Neural progenitor cell (in vitro differentiated cells): ENCODE measurements at regions not wholly inside any gene's neighbourhood (a gene's known extent, or its start where the extent isn't known, plus 50 kb on each side); places are given as distances from the start of the nearest gene placed in this dataset.

Experiments
- DNase-seq: peaks from one replicate; pipeline ENCODE4 v3.0.0-alpha.2; 2016; ENCODE audit warnings: low spot score
- H2AFZ ChIP-seq: fragments of 200-600 bp; sonication (generic); replicated peaks from 2 replicates; pipeline ENCODE4 v1.6.1; 2016; ENCODE audit warnings: antibody characterized with exemption
- H3F3A ChIP-seq: fragments of 200-600 bp; sonication (generic); 2 replicates; pipeline ENCODE4 v1.6.1; 2016; ENCODE audit warnings: antibody characterized with exemption, low read depth
- H3K27ac ChIP-seq: fragments of 200-600 bp; sonication (generic); 2 replicates; pipeline ENCODE4 v1.5.1; 2016; ENCODE audit warnings: mild to moderate bottlenecking
- H3K27me3 ChIP-seq: fragments of 200-600 bp; sonication (generic); 2 replicates; pipeline ENCODE4 v1.6.1; 2016; ENCODE audit warnings: mild to moderate bottlenecking, moderate library complexity
- H3K36me3 ChIP-seq: fragments of 200-600 bp; sonication (generic); 2 replicates; pipeline ENCODE4 v1.5.1; 2016
- H3K4me1 ChIP-seq: fragments of 200-600 bp; sonication (generic); 2 replicates; pipeline ENCODE4 v1.6.1; 2016; ENCODE audit warnings: mixed run types
- H3K4me2 ChIP-seq: fragments of 200-600 bp; sonication (generic); 2 replicates; pipeline ENCODE4 v1.6.1; 2016
- H3K4me3 ChIP-seq: fragments of 200-600 bp; sonication (generic); 2 replicates; pipeline ENCODE4 v1.5.1; 2016
- H3K79me2 ChIP-seq: fragments of 200-600 bp; sonication (generic); 2 replicates; pipeline ENCODE4 v1.6.1; 2016; ENCODE audit warnings: low read depth
- H3K9ac ChIP-seq: fragments of 200-600 bp; sonication (generic); 2 replicates; pipeline ENCODE4 v1.6.1; 2016
- H3K9me3 ChIP-seq: fragments of 200-600 bp; sonication (generic); 2 replicates; pipeline ENCODE4 v1.5.1; 2016; ENCODE audit warnings: low read depth
- H4K20me1 ChIP-seq: fragments of 200-600 bp; sonication (generic); 2 replicates; pipeline ENCODE4 v1.6.1; 2016; ENCODE audit warnings: low read depth
- H3K27ac Mint-ChIP-seq: 3 replicates; pipeline ENCODE4 v1.8.0; 2021; ENCODE audit warnings: mixed read lengths
- H3K27me3 Mint-ChIP-seq: 2 replicates; pipeline ENCODE4 v1.8.0; 2022; ENCODE audit warnings: low read depth, mild to moderate bottlenecking, inconsistent platforms, moderate library complexity, mixed read lengths; ENCODE audit not compliant: insufficient read depth
- H3K36me3 Mint-ChIP-seq: 3 replicates; pipeline ENCODE4 v1.8.0; 2021; ENCODE audit warnings: mixed read lengths
- H3K4me1 Mint-ChIP-seq: 3 replicates; pipeline ENCODE4 v1.8.0; 2021; ENCODE audit warnings: mixed read lengths
- H3K4me3 Mint-ChIP-seq: 3 replicates; pipeline ENCODE4 v1.8.0; 2021; ENCODE audit warnings: mild to moderate bottlenecking, moderate library complexity, mixed read lengths
- H3K9me3 Mint-ChIP-seq: 3 replicates; pipeline ENCODE4 v1.8.0; 2020; ENCODE audit warnings: mixed read lengths
- CTCF ChIP-seq: fragments of 200-600 bp; sonication (generic); IDR thresholded peaks from 2 replicates; pipeline ENCODE4 v1.5.1; 2017; ENCODE audit warnings: antibody characterized with exemption, mild to moderate bottlenecking
- EZH2 ChIP-seq: fragments of 200-600 bp; sonication (generic); IDR thresholded peaks from 2 replicates; pipeline ENCODE4 v1.6.1; 2017; ENCODE audit warnings: antibody characterized with exemption, mild to moderate bottlenecking, moderate library complexity
- EZH2phosphoT487 ChIP-seq: fragments of 200-600 bp; sonication (generic); IDR thresholded peaks from 2 replicates; pipeline ENCODE4 v1.6.1; 2017; ENCODE audit warnings: antibody characterized with exemption

GRCh38 chr10:117884093-117884492 is 162.6 kb downstream of the RAB11FIP2 start:
- H3K27ac Mint-ChIP-seq = no peak overlapping the region
- no peaks in the 10 kb centered on the region for H3F3A ChIP-seq
- no peak for DNase-seq
- H3K9me3 ChIP-seq = no peaks in the 10 kb centered on the region
- H4K20me1 ChIP-seq = no peaks in the 10 kb centered on the region
- H3K4me2 ChIP-seq = no peak overlapping the region
- H3K9me3 Mint-ChIP-seq = no peaks in the 10 kb centered on the region
- H3K4me3 Mint-ChIP-seq = no peak overlapping the region
- H3K36me3 ChIP-seq = no peaks in the 10 kb centered on the region
- no peak overlapping the region for H3K27ac ChIP-seq
- peaks cover 14% of the 10 kb centered on the region for H3K4me1 Mint-ChIP-seq
- H3K27me3 ChIP-seq = no peaks in the 10 kb centered on the region
- H3K4me3 ChIP-seq = no peak overlapping the region
- peak overlapping the region; percentile 3 for H2AFZ ChIP-seq
- H3K27me3 Mint-ChIP-seq = peaks cover 5% of the 10 kb centered on the region
- H3K36me3 Mint-ChIP-seq = no peaks in the 10 kb centered on the region
- no peak overlapping the region for H3K9ac ChIP-seq
- H3K4me1 ChIP-seq = peaks cover 28% of the 10 kb centered on the region
- TF ChIP-seq EZH2 = no peak
- TF ChIP-seq CTCF = no peak
- no peak for TF ChIP-seq EZH2phosphoT487
- no peaks in the 10 kb centered on the region for H3K79me2 ChIP-seq

DNA sequence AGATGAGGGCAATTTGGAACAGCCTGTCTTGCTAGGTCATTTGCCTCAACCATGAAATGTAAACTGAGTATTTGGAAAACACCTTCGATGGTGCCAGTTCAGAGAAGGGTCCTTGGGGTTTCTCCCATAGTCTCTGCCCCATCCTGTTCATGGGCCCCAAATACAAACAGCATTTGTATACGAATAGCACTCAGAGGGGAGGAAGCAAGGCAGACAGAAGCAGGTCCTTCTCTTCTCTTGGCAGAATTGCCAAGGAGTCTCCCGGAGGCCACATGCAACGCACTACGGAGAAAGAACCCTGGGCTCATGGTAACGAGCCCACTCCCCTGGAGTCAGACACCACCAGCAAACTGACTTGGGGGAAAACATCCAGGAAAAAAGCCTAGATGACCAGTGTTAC is 162.1 kb downstream of the RAB11FIP2 start:
- Mint-ChIP-seq H3K27ac (no peak overlapping the region), H3K36me3 (no peaks in the 10 kb centered on the region), H3K4me3 (no peak overlapping the region), H3K4me1 (peaks cover 14% of the 10 kb centered on the region), H3K9me3 (no peaks in the 10 kb centered on the region), H3K27me3 (peaks cover 5% of the 10 kb centered on the region)
- Histone ChIP-seq H3K27me3 (no peaks in the 10 kb centered on the region), H3K4me2 (no peak overlapping the region), H3K4me3 (no peak overlapping the region), H3K27ac (no peak overlapping the region), H2AFZ (peak overlapping the region; percentile 3), H3K79me2 (no peaks in the 10 kb centered on the region), H3K4me1 (peaks cover 28% of the 10 kb centered on the region), H3K9me3 (no peaks in the 10 kb centered on the region), H3K36me3 (no peaks in the 10 kb centered on the region), H3K9ac (no peak overlapping the region), H4K20me1 (no peaks in the 10 kb centered on the region), H3F3A (no peaks in the 10 kb centered on the region)
- DNase-seq = no peak
- TF ChIP-seq EZH2phosphoT487 (no peak), EZH2 (no peak), CTCF (no peak)

- Mint-ChIP-seq H3K27ac (no peak overlapping the region), H3K9me3 (no peaks in the 10 kb centered on the region), H3K27me3 (peaks cover 5% of the 10 kb centered on the region), H3K4me3 (no peak overlapping the region), H3K36me3 (no peaks in the 10 kb centered on the region), H3K4me1 (peaks cover 12% of the 10 kb centered on the region)
- DNase-seq = peak; percentile 20
- H3F3A ChIP-seq = no peaks in the 10 kb centered on the region
- no peaks in the 10 kb centered on the region for H3K36me3 ChIP-seq
- no peak overlapping the region for H2AFZ ChIP-seq
- H3K9me3 ChIP-seq = no peaks in the 10 kb centered on the region
- no peak overlapping the region for H3K4me3 ChIP-seq
- no peaks in the 10 kb centered on the region for H4K20me1 ChIP-seq
- no peak overlapping the region for H3K4me2 ChIP-seq
- no peak for TF ChIP-seq EZH2
- no peak for TF ChIP-seq EZH2phosphoT487
- no peak for TF ChIP-seq CTCF
- no peak overlapping the region for H3K27ac ChIP-seq
- no peak overlapping the region for H3K9ac ChIP-seq
- no peaks in the 10 kb centered on the region for H3K27me3 ChIP-seq
- peaks cover 28% of the 10 kb centered on the region for H3K4me1 ChIP-seq
- H3K79me2 ChIP-seq = no peaks in the 10 kb centered on the region
Measured at GRCh38 chr10:117885206-117885829, 161.4 kb downstream of the RAB11FIP2 start.
